ENCODE measurements at regions not wholly inside any gene's neighbourhood (a gene's known extent, or its start where the extent isn't known, plus 50 kb on each side); places are given as distances from the start of the nearest gene placed in this dataset.

- H4K20me1 ChIP-seq: no peaks in the 10 kb centered on the region
- no peak overlapping the region for H3K4me2 ChIP-seq
- H3K4me1 ChIP-seq: no peaks in the 10 kb centered on the region
- no peaks in the 10 kb centered on the region for H3K9me3 ChIP-seq
- no peaks in the 10 kb centered on the region for H3K36me3 ChIP-seq
- no peaks in the 10 kb centered on the region for H3K27me3 ChIP-seq
- no peak overlapping the region for H3K27ac ChIP-seq
- H3K4me3 ChIP-seq: no peak overlapping the region
- H3K9ac ChIP-seq: no peak overlapping the region
- TF ChIP-seq Cebpa-rat (IDR thresholded peaks at IDR 0.05): no peak
These were observed 830.9 kb downstream of the MAT2B start for GRCh38 chr5:164336276-164336675.

GRCh38 chr5:164336906-164337305 is 831.5 kb downstream of the MAT2B start:
- TF ChIP-seq Cebpa-rat (IDR thresholded peaks at IDR 0.05): no peak
- Histone ChIP-seq H3K4me2 (no peak overlapping the region), H4K20me1 (no peaks in the 10 kb centered on the region)

GRCh38 chr5:164341056-164341619 is 835.7 kb downstream of the MAT2B start:
- Histone ChIP-seq H3K9me3 (no peaks in the 10 kb centered on the region), H3K4me2 (no peak overlapping the region), H3K27me3 (no peaks in the 10 kb centered on the region), H3K36me3 (no peaks in the 10 kb centered on the region), H3K27ac (no peak overlapping the region), H4K20me1 (no peaks in the 10 kb centered on the region), H3K4me1 (no peaks in the 10 kb centered on the region), H3K4me3 (no peak overlapping the region), H3K9ac (no peak overlapping the region)
- no peak for TF ChIP-seq Cebpa-rat (IDR thresholded peaks at IDR 0.05)

More at GRCh38 chr5:164336906-164337305, 831.5 kb downstream of the MAT2B start:
- Histone ChIP-seq H3K4me3 (no peak overlapping the region), H3K9ac (no peak overlapping the region), H3K4me1 (no peaks in the 10 kb centered on the region), H3K27ac (no peak overlapping the region), H3K27me3 (no peaks in the 10 kb centered on the region), H3K9me3 (no peaks in the 10 kb centered on the region), H3K36me3 (no peaks in the 10 kb centered on the region)

GRCh38 chr5:164345173-164345849 is 839.9 kb downstream of the MAT2B start:
- no peaks in the 10 kb centered on the region for H4K20me1 ChIP-seq

GRCh38 chr5:164345853-164346252 is 840.4 kb downstream of the MAT2B start:
- H3K27ac ChIP-seq: no peak overlapping the region
- no peak for TF ChIP-seq Cebpa-rat (IDR thresholded peaks at IDR 0.05)
- H3K9me3 ChIP-seq: no peaks in the 10 kb centered on the region
- no peak overlapping the region for H3K4me3 ChIP-seq
- H3K36me3 ChIP-seq: no peaks in the 10 kb centered on the region
- H3K4me2 ChIP-seq: no peak overlapping the region
- H3K4me1 ChIP-seq: peaks cover 8% of the 10 kb centered on the region; the same call in 1 of the 2 replicates
- H3K27me3 ChIP-seq: no peaks in the 10 kb centered on the region
- no peaks in the 10 kb centered on the region for H4K20me1 ChIP-seq
- H3K9ac ChIP-seq: no peak overlapping the region

More at GRCh38 chr5:164345173-164345849, 839.9 kb downstream of the MAT2B start:
- no peak overlapping the region for H3K4me2 ChIP-seq
- H3K36me3 ChIP-seq: no peaks in the 10 kb centered on the region
- peaks cover 8% of the 10 kb centered on the region; the same call in 1 of the 2 replicates for H3K4me1 ChIP-seq
- no peaks in the 10 kb centered on the region for H3K9me3 ChIP-seq
- no peak overlapping the region for H3K27ac ChIP-seq
- TF ChIP-seq Cebpa-rat (IDR thresholded peaks at IDR 0.05): no peak
- H3K27me3 ChIP-seq: no peaks in the 10 kb centered on the region
- no peak overlapping the region for H3K9ac ChIP-seq
- no peak overlapping the region for H3K4me3 ChIP-seq

- no peak for TF ChIP-seq Cebpa-rat (IDR thresholded peaks at IDR 0.05)
- Histone ChIP-seq H3K9me3 (no peaks in the 10 kb centered on the region), H3K4me1 (peaks cover 8% of the 10 kb centered on the region; the same call in 1 of the 2 replicates), H3K27me3 (no peaks in the 10 kb centered on the region), H3K27ac (no peak overlapping the region), H3K4me3 (no peak overlapping the region), H3K4me2 (peak overlapping the region; percentile 41), H3K36me3 (no peaks in the 10 kb centered on the region), H4K20me1 (no peaks in the 10 kb centered on the region), H3K9ac (no peak overlapping the region)
These were observed 841.6 kb downstream of the MAT2B start for GRCh38 chr5:164346785-164347630.

- Histone ChIP-seq H3K4me1 (peaks cover 8% of the 10 kb centered on the region; the same call in 1 of the 2 replicates), H3K4me3 (no peak overlapping the region), H3K27me3 (no peaks in the 10 kb centered on the region), H3K9ac (no peak overlapping the region), H3K27ac (no peak overlapping the region), H3K36me3 (no peaks in the 10 kb centered on the region), H4K20me1 (no peaks in the 10 kb centered on the region), H3K9me3 (no peaks in the 10 kb centered on the region), H3K4me2 (no peak overlapping the region)
- TF ChIP-seq Cebpa-rat (IDR thresholded peaks at IDR 0.05): no peak
These were observed 844.8 kb downstream of the MAT2B start for GRCh38 chr5:164350236-164350635.

- H3K36me3 ChIP-seq: no peaks in the 10 kb centered on the region
- no peaks in the 10 kb centered on the region for H3K27me3 ChIP-seq
- H3K27ac ChIP-seq: no peak overlapping the region
- peaks cover 8% of the 10 kb centered on the region; the same call in 1 of the 2 replicates for H3K4me1 ChIP-seq
- no peak overlapping the region for H3K9ac ChIP-seq
- H3K4me2 ChIP-seq: no peak overlapping the region
- H4K20me1 ChIP-seq: no peaks in the 10 kb centered on the region
- no peak overlapping the region for H3K4me3 ChIP-seq
- no peak for TF ChIP-seq Cebpa-rat (IDR thresholded peaks at IDR 0.05)
- H3K9me3 ChIP-seq: no peaks in the 10 kb centered on the region
These were observed 845.9 kb downstream of the MAT2B start for GRCh38 chr5:164351245-164351834.

GRCh38 chr5:164352695-164353094 is 847.3 kb downstream of the MAT2B start:
- Histone ChIP-seq H3K4me1 (no peaks in the 10 kb centered on the region), H3K27ac (no peak overlapping the region)

More at GRCh38 chr5:164352695-164353094, 847.3 kb downstream of the MAT2B start:
- Histone ChIP-seq H3K9ac (no peak overlapping the region), H3K4me2 (no peak overlapping the region), H3K36me3 (no peaks in the 10 kb centered on the region), H3K27me3 (no peaks in the 10 kb centered on the region), H3K9me3 (no peaks in the 10 kb centered on the region), H4K20me1 (no peaks in the 10 kb centered on the region), H3K4me3 (no peak overlapping the region)
- no peak for TF ChIP-seq Cebpa-rat (IDR thresholded peaks at IDR 0.05)
